Neutrophil (primary cell): ENCODE measurements at regions not wholly inside any gene's neighbourhood (a gene's known extent, or its start where the extent isn't known, plus 50 kb on each side); places are given as distances from the start of the nearest gene placed in this dataset.

Experiments
- H3K27ac ChIP-seq: fragments of 200-600 bp; sonication (generic); 2 replicates; pipeline ENCODE4 v1.5.1; 2016; ENCODE audit warnings: mild to moderate bottlenecking, moderate library complexity
- H3K27me3 ChIP-seq: fragments of 200-600 bp; sonication (generic); 2 replicates; pipeline ENCODE4 v1.6.0; 2016; ENCODE audit warnings: mild to moderate bottlenecking
- H3K36me3 ChIP-seq: fragments of 200-600 bp; sonication (generic); 2 replicates; pipeline ENCODE4 v1.5.1; 2017
- H3K4me1 ChIP-seq, 2 experiments: fragments of 200-600 bp in 1 of 2; sonication (generic) in 1 of 2; 1 replicate in 1 of 2; 2 replicates in 1 of 2; pipeline versions ENCODE4 v1.5.1 to v1.6.1; 2013 to 2016; ENCODE audit warnings: low read depth in 1 of 2, low read length in 1 of 2, mild to moderate bottlenecking in 1 of 2, moderate library complexity in 1 of 2; ENCODE audit not compliant: control insufficient read depth in 1 of 2, insufficient read depth in 1 of 2
- H3K4me3 ChIP-seq, 2 experiments: fragments of 200-600 bp in 1 of 2; sonication (generic) in 1 of 2; 1 replicate in 1 of 2; 2 replicates in 1 of 2; pipeline ENCODE4 v1.5.1; 2013 to 2016; ENCODE audit warnings: low read depth in 1 of 2, low read length in 1 of 2, mild to moderate bottlenecking in 1 of 2, moderate library complexity in 1 of 2
- H3K9me3 ChIP-seq: fragments of 200-600 bp; sonication (generic); 2 replicates; pipeline ENCODE4 v1.5.1; 2016
- CTCF ChIP-seq: fragments of 200-600 bp; sonication (generic); IDR thresholded peaks from 2 replicates; pipeline ENCODE4 v1.5.1; 2016; ENCODE audit warnings: antibody characterized with exemption

- Histone ChIP-seq H3K9me3 (no peaks in the 10 kb centered on the region), H3K4me1 (no peaks in the 10 kb centered on the region), H3K4me3 (no peak overlapping the region), H3K27ac (no peak overlapping the region), H3K36me3 (no peaks in the 10 kb centered on the region), H3K27me3 (no peaks in the 10 kb centered on the region)
- TF ChIP-seq CTCF, result no peak
These were observed 133.7 kb downstream of the SNX19 start for GRCh38 chr11:130782361-130783222.

- TF ChIP-seq CTCF, result no peak
- H3K9me3 ChIP-seq, result no peaks in the 10 kb centered on the region
- no peaks in the 10 kb centered on the region for H3K4me1 ChIP-seq
- H3K36me3 ChIP-seq, result no peaks in the 10 kb centered on the region
- H3K4me3 ChIP-seq, result no peak overlapping the region
- no peaks in the 10 kb centered on the region for H3K27me3 ChIP-seq
- no peak overlapping the region for H3K27ac ChIP-seq
These were observed 133.0 kb downstream of the SNX19 start for GRCh38 chr11:130783323-130783722.

- no peaks in the 10 kb centered on the region for H3K9me3 ChIP-seq
- no peak overlapping the region for H3K4me3 ChIP-seq
- no peaks in the 10 kb centered on the region for H3K27me3 ChIP-seq
- no peak for TF ChIP-seq CTCF
- H3K36me3 ChIP-seq, result no peaks in the 10 kb centered on the region
- no peak overlapping the region for H3K27ac ChIP-seq
- H3K4me1 ChIP-seq, result no peaks in the 10 kb centered on the region
These were observed 130.7 kb downstream of the SNX19 start for GRCh38 chr11:130785380-130786116.

GRCh38 chr11:130786586-130786985, 129.7 kb downstream of the SNX19 start:
- no peaks in the 10 kb centered on the region for H3K27me3 ChIP-seq
- no peaks in the 10 kb centered on the region for H3K4me1 ChIP-seq
- H3K4me3 ChIP-seq, result no peak overlapping the region
- no peaks in the 10 kb centered on the region for H3K36me3 ChIP-seq
- no peak overlapping the region for H3K27ac ChIP-seq
- H3K9me3 ChIP-seq, result no peaks in the 10 kb centered on the region
- no peak for TF ChIP-seq CTCF

GRCh38 chr11:130787092-130787616, 129.1 kb downstream of the SNX19 start:
- Histone ChIP-seq H3K9me3 (no peaks in the 10 kb centered on the region), H3K4me3 (no peak overlapping the region), H3K27me3 (no peaks in the 10 kb centered on the region), H3K27ac (no peak overlapping the region), H3K36me3 (no peaks in the 10 kb centered on the region), H3K4me1 (no peaks in the 10 kb centered on the region)
- no peak for TF ChIP-seq CTCF
